ENCODE measurements at regions not wholly inside any gene's neighbourhood (a gene's known extent, or its start where the extent isn't known, plus 50 kb on each side); places are given as distances from the start of the nearest gene placed in this dataset.

DNA sequence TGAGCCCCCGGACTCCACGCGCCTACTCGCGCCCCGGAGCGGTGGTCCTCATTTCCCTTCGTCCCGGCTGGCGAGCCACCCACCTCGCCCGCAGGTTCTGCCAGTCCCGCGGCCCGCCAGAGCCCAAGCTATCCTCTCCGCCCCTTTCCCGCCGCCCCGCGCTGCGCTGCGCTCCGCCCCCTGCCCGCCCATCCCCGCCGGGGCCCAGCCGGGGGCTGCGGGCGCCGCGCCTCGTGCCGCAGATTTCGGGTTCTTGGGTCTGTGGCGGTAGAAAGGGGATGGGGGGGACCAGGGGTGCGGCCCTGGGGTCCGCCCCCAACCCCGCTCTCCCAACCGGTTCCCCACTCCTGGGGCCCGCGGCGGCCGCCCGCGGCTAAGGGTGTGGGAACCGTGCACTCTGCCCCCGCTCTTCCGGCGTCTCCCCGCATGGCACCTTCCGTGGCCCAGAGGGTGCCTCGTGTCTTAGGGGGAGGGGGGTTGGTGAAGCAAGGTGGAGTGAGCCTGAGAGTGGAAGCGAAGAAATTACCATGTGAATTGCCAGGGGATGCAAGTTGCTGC lies 650.8 kb upstream of the DIPK2B start:
- Mint-ChIP-seq H3K27me3 (ENCODE audit: low read depth) (no peaks in the 10 kb centered on the region), H3K4me1 (peaks cover 30 to 48% of the 10 kb centered on the region in 2 experiments), H3K27ac (peak overlapping the region; percentile 83 to 94 (median 92); a peak in 5 of 7 replicates), H3K36me3 (ENCODE audit: insufficient read depth in 1 of 3, low read depth in 3 of 3) (peaks cover 31 to 39% (median 38%) of the 10 kb centered on the region in 3 experiments), H3K4me3 (peak overlapping the region; percentile 95 to 99), H3K9me3 (peaks cover 52 to 60% of the 10 kb centered on the region in 2 experiments)
- Histone ChIP-seq H2BK120ac (ENCODE audit: low read depth, low read length, poor library complexity, severe bottlenecking) (no peak overlapping the region), H3K27me3 (ENCODE audit: insufficient read depth, low read length) (no peaks in the 10 kb centered on the region), H3K79me1 (ENCODE audit: insufficient read depth, low read depth, low read length, poor library complexity, severe bottlenecking) (no peaks in the 10 kb centered on the region), H3K23ac (ENCODE audit: insufficient read length, low read depth, low read length) (no peak overlapping the region), H2BK20ac (ENCODE audit: low read depth, low read length, poor library complexity, severe bottlenecking) (no peak overlapping the region), H2BK5ac (ENCODE audit: insufficient read length, low read length) (no peak overlapping the region), H3K23me2 (ENCODE audit: insufficient read length, low read depth, low read length, poor library complexity, severe bottlenecking) (no peaks in the 10 kb centered on the region), H2AK5ac (ENCODE audit: insufficient read length, low read length) (no peak overlapping the region), H4K91ac (ENCODE audit: insufficient read length, low read depth, low read length) (no peak overlapping the region), H3K4me1 (ENCODE audit: insufficient read depth, low read length) (peaks cover 6% of the 10 kb centered on the region; the same call in 1 of the 2 replicates), H4K20me1 (ENCODE audit: control insufficient read depth, insufficient read depth, insufficient read length) (no peaks in the 10 kb centered on the region), H2AFZ (ENCODE audit: low read length) (no peak overlapping the region), H3K56ac (ENCODE audit: insufficient read length, low read depth, low read length) (no peak overlapping the region), H3T11ph (ENCODE audit: low read length) (no peak overlapping the region), H2BK12ac (ENCODE audit: insufficient read length, low read depth, low read length) (no peak overlapping the region), H4K5ac (ENCODE audit: insufficient read length, low read depth, low read length) (no peak overlapping the region), H3K14ac (ENCODE audit: insufficient read depth, low read length) (peak overlapping the region; percentile 86; the same call in 1 of the 2 replicates), H3K18ac (ENCODE audit: insufficient read length, low read depth, low read length) (no peak overlapping the region), H3K4me2 (ENCODE audit: insufficient read depth, insufficient read length, low read length) (peak overlapping the region; percentile 84), H3K9ac (ENCODE audit: extremely low read depth, insufficient read length, low read length) (peak overlapping the region; percentile 99), H3K4ac (ENCODE audit: low read depth, low read length) (no peak overlapping the region), H2BK15ac (ENCODE audit: low read depth, low read length) (no peak overlapping the region), H3K9me3 (ENCODE audit: control insufficient read depth, low read depth, low read length) (no peaks in the 10 kb centered on the region), H3K27ac (ENCODE audit: insufficient read length, low read depth, low read length) (no peak overlapping the region), H4K8ac (replicated peaks; ENCODE audit: insufficient read length, low read depth, low read length) (no peak overlapping the region), H3K79me2 (ENCODE audit: insufficient read depth, low read length) (peaks cover 33% of the 10 kb centered on the region; the same call in 1 of the 2 replicates)
- DNase-seq = peak; percentile 82
- TF ChIP-seq, protein P1, sequence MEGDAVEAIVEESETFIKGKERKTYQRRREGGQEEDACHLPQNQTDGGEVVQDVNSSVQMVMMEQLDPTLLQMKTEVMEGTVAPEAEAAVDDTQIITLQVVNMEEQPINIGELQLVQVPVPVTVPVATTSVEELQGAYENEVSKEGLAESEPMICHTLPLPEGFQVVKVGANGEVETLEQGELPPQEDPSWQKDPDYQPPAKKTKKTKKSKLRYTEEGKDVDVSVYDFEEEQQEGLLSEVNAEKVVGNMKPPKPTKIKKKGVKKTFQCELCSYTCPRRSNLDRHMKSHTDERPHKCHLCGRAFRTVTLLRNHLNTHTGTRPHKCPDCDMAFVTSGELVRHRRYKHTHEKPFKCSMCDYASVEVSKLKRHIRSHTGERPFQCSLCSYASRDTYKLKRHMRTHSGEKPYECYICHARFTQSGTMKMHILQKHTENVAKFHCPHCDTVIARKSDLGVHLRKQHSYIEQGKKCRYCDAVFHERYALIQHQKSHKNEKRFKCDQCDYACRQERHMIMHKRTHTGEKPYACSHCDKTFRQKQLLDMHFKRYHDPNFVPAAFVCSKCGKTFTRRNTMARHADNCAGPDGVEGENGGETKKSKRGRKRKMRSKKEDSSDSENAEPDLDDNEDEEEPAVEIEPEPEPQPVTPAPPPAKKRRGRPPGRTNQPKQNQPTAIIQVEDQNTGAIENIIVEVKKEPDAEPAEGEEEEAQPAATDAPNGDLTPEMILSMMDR (conservative IDR thresholded peaks at IDR 0.05) = no peak
- WGBS (ENCODE audit: extremely low coverage, insufficient read length, low lambda C conversion rate) = no CpG with 5 or more reads among the region's 53 CpGs
